Caco-2 (cell line): ENCODE measurements at regions not wholly inside any gene's neighbourhood (a gene's known extent, or its start where the extent isn't known, plus 50 kb on each side); places are given as distances from the start of the nearest gene placed in this dataset.

Experiments used
- BruUV-seq: library from RNA; stranded (reverse); fragments of 400-500 nt; replicated peaks from 2 replicates; lab custom pipeline; 2021; lab: Mats Ljungman, UMichigan
- CTCF ChIA-PET: fragments of 300-600 bp; sonication (Branson Sonifier 250); formaldehyde crosslinking; loops from one replicate; lab custom pipeline; 2022; ENCODE audit warnings: antibody characterized with exemption; lab: Charles Lee
- POLR2A ChIA-PET: fragments of 300-600 bp; sonication (Branson Sonifier 250); formaldehyde crosslinking; loops from one replicate; lab custom pipeline; 2022; ENCODE audit warnings: antibody characterized with exemption; lab: Charles Lee
- DNase-seq, 2 experiments: peaks; one replicate each; pipeline versions ENCODE4 v3.0.0 to v3.0.0-alpha.2; 2020 to 2022
- H3K27me3 ChIP-seq: replicated peaks from 2 replicates; pipeline ENCODE4 v1.6.0; 2011; ENCODE audit warnings: low read length; ENCODE audit not compliant: control insufficient read depth, insufficient read depth
- H3K36me3 ChIP-seq: 2 replicates; pipeline ENCODE4 v1.5.1; 2011; ENCODE audit warnings: low read length; ENCODE audit not compliant: control insufficient read depth, insufficient read depth
- H3K4me1 ChIP-seq: fragments of 250-450 bp; sonication (Bioruptor Pico); 2 replicates; pipeline ENCODE4 v1.5.1; 2020; ENCODE audit warnings: mild to moderate bottlenecking
- H3K4me3 ChIP-seq: 2 replicates; pipeline ENCODE4 v1.5.1; 2011; ENCODE audit warnings: low read depth, mild to moderate bottlenecking, control low read depth, low read length
- H3K9me3 ChIP-seq: fragments of 250-450 bp; sonication (Bioruptor Pico); 2 replicates; pipeline ENCODE4 v1.5.1; 2020; ENCODE audit warnings: mild to moderate bottlenecking, moderate library complexity
- H3K27ac Mint-ChIP-seq: one replicate; pipeline ENCODE4 v1.8.0; 2022; ENCODE audit warnings: mixed read lengths; ENCODE audit not compliant: unreplicated experiment
- H3K27me3 Mint-ChIP-seq: one replicate; pipeline ENCODE4 v1.8.0; 2022; ENCODE audit warnings: mixed read lengths; ENCODE audit not compliant: insufficient read depth, unreplicated experiment
- H3K36me3 Mint-ChIP-seq: one replicate; pipeline ENCODE4 v1.8.0; 2022; ENCODE audit warnings: mild to moderate bottlenecking, mixed read lengths; ENCODE audit not compliant: insufficient read depth, unreplicated experiment
- H3K4me1 Mint-ChIP-seq: one replicate; pipeline ENCODE4 v1.8.0; 2022; ENCODE audit warnings: low read depth, mixed read lengths; ENCODE audit not compliant: unreplicated experiment
- H3K4me3 Mint-ChIP-seq: one replicate; pipeline ENCODE4 v1.8.0; 2022; ENCODE audit warnings: mild to moderate bottlenecking, moderate library complexity, mixed read lengths; ENCODE audit not compliant: unreplicated experiment
- H3K9me3 Mint-ChIP-seq: one replicate; pipeline ENCODE4 v1.8.0; 2022; ENCODE audit warnings: mixed read lengths; ENCODE audit not compliant: unreplicated experiment
- CTCF ChIP-seq, 2 experiments: fragments of 200-600 bp in 1 of 2; IDR thresholded peaks; 1 replicate in 1 of 2; 2 replicates in 1 of 2; pipeline versions ENCODE4 v1.5.1 to v1.8.0; 2011 to 2022; ENCODE audit warnings: antibody characterized with exemption in 1 of 2, control low read depth in 1 of 2, inconsistent platforms in 1 of 2, low read depth in 1 of 2, low read length in 1 of 2, mild to moderate bottlenecking in 1 of 2, moderate library complexity in 1 of 2; ENCODE audit not compliant: insufficient read depth in 1 of 2, severe bottlenecking in 1 of 2, unreplicated experiment in 1 of 2
- intact Hi-C: fragments of 100-400 bp; cut with micrococcal nuclease; formaldehyde crosslinking; loops from one replicate; pipeline ENCODE4 v1.10.0; 2022; ENCODE audit not compliant: unreplicated experiment

DNA sequence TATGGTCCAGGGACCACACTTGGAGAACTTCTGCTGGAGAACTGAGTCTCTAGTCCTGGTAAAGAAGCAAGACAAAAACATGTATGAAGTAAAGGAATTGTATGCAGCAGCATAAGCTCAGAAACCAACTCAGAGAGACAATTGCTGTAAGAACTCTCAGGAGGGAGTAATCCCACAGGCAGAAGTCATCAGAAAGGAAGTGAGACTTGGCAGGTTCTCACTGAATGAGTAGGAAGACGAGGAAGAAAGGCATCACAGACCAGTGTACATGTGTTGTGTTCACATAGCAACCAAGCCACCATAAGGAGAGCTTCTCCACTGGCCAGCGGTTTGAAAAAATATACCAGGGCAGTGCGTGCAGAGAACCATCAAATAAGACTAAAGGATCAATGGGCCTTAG is 57.9 kb upstream of the FST start:
- POLR2A ChIA-PET: no interaction called here

DNA sequence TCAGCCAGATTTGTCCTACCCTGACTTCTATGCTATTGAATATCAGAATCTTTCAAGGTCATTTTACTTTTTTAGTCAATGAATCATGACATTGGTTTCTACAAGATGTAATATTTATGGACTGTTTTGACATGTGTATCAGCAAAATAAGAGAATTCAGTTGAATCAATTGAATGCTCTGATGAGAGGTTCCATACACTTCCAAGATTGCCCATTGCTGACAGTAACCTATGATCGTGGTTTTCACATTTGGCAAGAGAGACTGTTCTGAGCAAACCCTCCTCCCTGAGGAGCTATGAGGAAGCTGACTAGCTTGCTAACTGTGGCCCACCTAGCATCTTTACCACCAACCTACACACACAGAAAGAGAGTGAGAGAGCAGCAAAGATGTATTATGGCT is 56.7 kb upstream of the FST start:
- TF ChIP-seq CTCF (IDR thresholded peaks at IDR 0.05; ENCODE audit: insufficient read depth in 1 of 2, low read depth in 1 of 2, low read length in 1 of 2, severe bottlenecking in 1 of 2, unreplicated experiment in 1 of 2): no peak

More for the DNA sequence above, 57.9 kb upstream of the FST start:
- peaks cover 12% of the 10 kb centered on the region for H3K27me3 Mint-ChIP-seq
- H3K9me3 Mint-ChIP-seq: no peaks in the 10 kb centered on the region
- no peaks in the 10 kb centered on the region for H3K27me3 ChIP-seq
- DNase-seq: no peak
- no peak for TF ChIP-seq CTCF (IDR thresholded peaks at IDR 0.05; ENCODE audit: insufficient read depth in 1 of 2, low read depth in 1 of 2, low read length in 1 of 2, severe bottlenecking in 1 of 2, unreplicated experiment in 1 of 2)
- peaks cover 6% of the 10 kb centered on the region; the same call in 1 of the 2 replicates for H3K9me3 ChIP-seq
- H3K4me1 ChIP-seq: no peaks in the 10 kb centered on the region
- no peak overlapping the region for H3K27ac Mint-ChIP-seq
- no peaks in the 10 kb centered on the region for H3K36me3 Mint-ChIP-seq
- intact Hi-C loops: loop anchor here (5.0 kb wide), 1 partner anchor 995 kb away; no protein-coding TSS in a partner anchor
- H3K4me3 ChIP-seq: no peak overlapping the region
- H3K4me1 Mint-ChIP-seq: peaks cover 6% of the 10 kb centered on the region
- no TSS peak for BruUV-seq
- no peak overlapping the region for H3K4me3 Mint-ChIP-seq
- CTCF ChIA-PET: no interaction called here
- no peaks in the 10 kb centered on the region for H3K36me3 ChIP-seq

GRCh38 chr5:53424686-53425615 is 55.5 kb upstream of the FST start:
- no peak overlapping the region for H3K4me3 Mint-ChIP-seq
- no peak overlapping the region for H3K27ac Mint-ChIP-seq
- ChIA-PET POLR2A (no interaction called here), CTCF (no interaction called here)
- Histone ChIP-seq H3K36me3 (no peaks in the 10 kb centered on the region), H3K27me3 (no peaks in the 10 kb centered on the region), H3K9me3 (no peaks in the 10 kb centered on the region), H3K4me3 (no peak overlapping the region), H3K4me1 (0 out of 2 replicates have a peak, but pooled peaks cover 5% of the 10 kb centered on the region)
- intact Hi-C loops: loop anchor here (5.0 kb wide), 2 partner anchors 792 to 992 kb away; no protein-coding TSS in a partner anchor
- DNase-seq: no peak
- H3K4me1 Mint-ChIP-seq: peaks cover 15% of the 10 kb centered on the region
- H3K36me3 Mint-ChIP-seq: no peaks in the 10 kb centered on the region
- H3K9me3 Mint-ChIP-seq: peaks cover 10% of the 10 kb centered on the region
- peaks cover 12% of the 10 kb centered on the region for H3K27me3 Mint-ChIP-seq
- TF ChIP-seq CTCF (IDR thresholded peaks at IDR 0.05; ENCODE audit: insufficient read depth in 1 of 2, low read depth in 1 of 2, low read length in 1 of 2, severe bottlenecking in 1 of 2, unreplicated experiment in 1 of 2): no peak
- BruUV-seq: no TSS peak

More for the DNA sequence above, 56.7 kb upstream of the FST start:
- CTCF ChIA-PET: no interaction called here
- no peaks in the 10 kb centered on the region for H3K36me3 ChIP-seq
- Mint-ChIP-seq H3K9me3 (no peaks in the 10 kb centered on the region), H3K36me3 (no peaks in the 10 kb centered on the region), H3K27ac (no peak overlapping the region), H3K27me3 (peaks cover 12% of the 10 kb centered on the region), H3K4me1 (peaks cover 6% of the 10 kb centered on the region), H3K4me3 (no peak overlapping the region)
- DNase-seq: no peak
- peaks cover 4% of the 10 kb centered on the region; the same call in 1 of the 2 replicates for H3K9me3 ChIP-seq
- H3K4me1 ChIP-seq: no peaks in the 10 kb centered on the region
- intact Hi-C loops: loop anchor here (5.0 kb wide), 1 partner anchor 994 kb away; no protein-coding TSS in a partner anchor
- BruUV-seq: no TSS peak
- H3K4me3 ChIP-seq: no peak overlapping the region
- no peaks in the 10 kb centered on the region for H3K27me3 ChIP-seq
- POLR2A ChIA-PET: no interaction called here
